ENCODE measurements at regions not wholly inside any gene's neighbourhood (a gene's known extent, or its start where the extent isn't known, plus 50 kb on each side); places are given as distances from the start of the nearest gene placed in this dataset.
"Not testable (repeated sequence)": the region's sequence is repeated elsewhere in the genome, so short reads cannot be mapped to it uniquely, and the experiment has no call there.

DNA sequence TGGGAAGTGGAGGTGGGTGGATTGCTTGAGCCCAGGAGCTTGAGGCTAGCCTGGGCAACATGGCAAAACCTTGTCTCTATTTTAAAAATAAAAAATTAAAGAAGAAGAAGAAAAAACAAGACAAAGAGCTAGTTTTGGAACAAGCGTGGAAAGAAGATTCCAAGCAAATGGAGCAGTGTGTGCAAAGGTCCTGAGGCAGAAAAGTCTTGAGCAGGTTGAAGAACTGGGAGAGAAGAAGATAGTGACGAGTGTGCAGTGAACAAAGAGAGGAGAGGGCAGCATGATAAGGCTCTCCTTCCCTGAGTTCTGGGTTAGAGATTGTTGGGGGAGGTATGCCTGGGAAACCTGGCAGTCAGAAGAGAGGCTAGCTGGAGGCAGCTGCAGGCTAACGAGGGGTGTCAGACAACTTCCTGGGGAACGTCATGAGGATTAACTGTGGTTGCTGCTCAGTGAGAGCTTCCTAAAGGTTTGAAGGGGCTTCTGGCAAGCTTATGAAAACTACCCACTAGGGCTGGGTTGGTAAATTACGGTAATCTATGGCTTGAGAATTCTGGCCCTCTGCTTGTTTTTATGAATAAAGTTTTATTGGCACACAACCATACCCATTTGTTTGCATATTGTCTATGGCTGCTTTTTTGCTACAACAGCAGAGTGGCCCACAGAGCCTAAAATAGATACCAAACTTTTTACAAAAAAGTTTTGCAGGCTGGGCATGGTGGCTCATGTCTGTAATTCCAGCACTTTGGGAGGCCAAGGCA, 128.9 kb downstream of the ZFP64 start:
- Mint-ChIP-seq H3K27me3 (ENCODE audit: low read depth) (no peaks in the 10 kb centered on the region), H3K27ac (ENCODE audit: unreplicated experiment) (no peak overlapping the region), H3K36me3 (ENCODE audit: low read depth) (peaks cover 3% of the 10 kb centered on the region), H3K4me3 (no peak overlapping the region), H3K4me1 (peaks cover 6% of the 10 kb centered on the region), H3K9me3 (peaks cover 2% of the 10 kb centered on the region)
- TF ChIP-seq, protein P1, sequence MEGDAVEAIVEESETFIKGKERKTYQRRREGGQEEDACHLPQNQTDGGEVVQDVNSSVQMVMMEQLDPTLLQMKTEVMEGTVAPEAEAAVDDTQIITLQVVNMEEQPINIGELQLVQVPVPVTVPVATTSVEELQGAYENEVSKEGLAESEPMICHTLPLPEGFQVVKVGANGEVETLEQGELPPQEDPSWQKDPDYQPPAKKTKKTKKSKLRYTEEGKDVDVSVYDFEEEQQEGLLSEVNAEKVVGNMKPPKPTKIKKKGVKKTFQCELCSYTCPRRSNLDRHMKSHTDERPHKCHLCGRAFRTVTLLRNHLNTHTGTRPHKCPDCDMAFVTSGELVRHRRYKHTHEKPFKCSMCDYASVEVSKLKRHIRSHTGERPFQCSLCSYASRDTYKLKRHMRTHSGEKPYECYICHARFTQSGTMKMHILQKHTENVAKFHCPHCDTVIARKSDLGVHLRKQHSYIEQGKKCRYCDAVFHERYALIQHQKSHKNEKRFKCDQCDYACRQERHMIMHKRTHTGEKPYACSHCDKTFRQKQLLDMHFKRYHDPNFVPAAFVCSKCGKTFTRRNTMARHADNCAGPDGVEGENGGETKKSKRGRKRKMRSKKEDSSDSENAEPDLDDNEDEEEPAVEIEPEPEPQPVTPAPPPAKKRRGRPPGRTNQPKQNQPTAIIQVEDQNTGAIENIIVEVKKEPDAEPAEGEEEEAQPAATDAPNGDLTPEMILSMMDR (conservative IDR thresholded peaks at IDR 0.05): no peak
- DNase-seq (ENCODE audit: low read depth, low spot score): no peak

DNA sequence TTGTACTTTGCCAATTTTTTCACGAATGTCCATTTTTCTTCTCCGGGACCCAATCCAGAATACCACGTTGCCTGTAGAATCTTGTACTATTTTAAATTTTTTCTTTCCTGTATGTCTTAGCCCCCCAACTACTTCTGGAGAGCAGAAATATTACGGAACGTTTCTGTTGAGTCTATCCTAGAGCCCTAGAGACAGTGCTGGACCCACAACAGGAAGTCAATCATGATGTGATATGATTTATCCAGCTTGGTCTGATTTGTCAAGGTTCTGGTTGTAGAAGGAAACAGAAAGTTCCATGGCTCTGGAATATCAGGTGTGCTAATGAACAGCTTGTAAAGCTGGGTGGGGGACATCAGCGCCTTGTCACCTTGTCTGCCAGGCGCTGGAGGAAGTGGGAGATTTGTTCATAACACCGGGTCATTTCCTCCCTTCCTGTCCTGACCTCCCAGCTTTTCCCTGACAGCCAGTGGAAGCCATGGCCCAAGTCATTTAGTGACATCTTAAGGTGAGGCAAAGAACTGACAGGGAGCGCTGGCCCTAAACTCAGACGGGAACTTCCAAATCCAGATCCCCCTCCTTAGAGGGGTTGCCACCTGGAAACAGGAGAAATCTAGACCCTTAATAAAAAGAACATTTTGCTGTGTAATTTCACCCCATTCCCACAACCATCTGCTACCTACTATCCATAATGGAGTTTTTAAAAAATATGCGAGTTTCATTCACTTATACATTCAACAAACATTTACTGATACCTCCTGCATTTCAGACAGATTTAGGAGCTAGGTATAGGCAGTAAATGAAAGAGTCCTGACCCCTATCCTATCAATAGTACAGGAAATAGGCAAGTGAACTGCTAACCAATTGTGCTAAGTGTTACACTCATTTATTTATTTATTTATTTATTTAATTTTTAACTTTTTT, 130.5 kb downstream of the ZFP64 start:
- Mint-ChIP-seq H3K4me1 (peaks cover 6% of the 10 kb centered on the region), H3K27me3 (ENCODE audit: low read depth) (no peaks in the 10 kb centered on the region), H3K27ac (ENCODE audit: unreplicated experiment) (no peak overlapping the region), H3K9me3 (peaks cover 8% of the 10 kb centered on the region), H3K36me3 (ENCODE audit: low read depth) (peaks cover 12% of the 10 kb centered on the region), H3K4me3 (no peak overlapping the region)
- TF ChIP-seq, protein P1 (conservative IDR thresholded peaks at IDR 0.05): peak; percentile 48
- DNase-seq (ENCODE audit: low read depth, low spot score): no peak

DNA sequence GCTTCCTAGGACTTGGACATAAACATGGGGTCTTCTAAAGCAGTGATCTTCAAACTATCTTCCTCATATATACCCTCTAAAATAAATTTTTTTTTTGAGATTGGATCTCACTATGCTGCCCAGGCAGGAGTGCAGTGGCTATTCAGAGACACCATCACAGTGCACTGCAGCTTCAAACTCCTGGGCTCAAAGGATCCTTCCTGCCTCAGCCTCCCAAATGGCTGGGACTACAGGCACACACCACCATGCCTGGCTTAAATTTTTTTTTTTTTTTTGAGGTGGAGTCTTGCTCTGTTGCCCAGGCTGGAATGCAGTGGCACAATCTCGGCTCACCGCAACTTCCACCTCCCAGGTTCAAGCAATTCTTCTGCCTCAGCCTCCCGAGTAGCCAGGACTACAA, 134.4 kb downstream of the ZFP64 start:
- H3K4me3 Mint-ChIP-seq; DNase-seq (ENCODE audit: low read depth, low spot score); H3K4me1 Mint-ChIP-seq; H3K27me3 Mint-ChIP-seq (ENCODE audit: low read depth); H3K27ac Mint-ChIP-seq (ENCODE audit: unreplicated experiment): not testable (repeated sequence)
- Mint-ChIP-seq H3K36me3 (ENCODE audit: low read depth) (peaks cover 15% of the 10 kb centered on the region), H3K9me3 (peaks cover 14% of the 10 kb centered on the region)

DNA sequence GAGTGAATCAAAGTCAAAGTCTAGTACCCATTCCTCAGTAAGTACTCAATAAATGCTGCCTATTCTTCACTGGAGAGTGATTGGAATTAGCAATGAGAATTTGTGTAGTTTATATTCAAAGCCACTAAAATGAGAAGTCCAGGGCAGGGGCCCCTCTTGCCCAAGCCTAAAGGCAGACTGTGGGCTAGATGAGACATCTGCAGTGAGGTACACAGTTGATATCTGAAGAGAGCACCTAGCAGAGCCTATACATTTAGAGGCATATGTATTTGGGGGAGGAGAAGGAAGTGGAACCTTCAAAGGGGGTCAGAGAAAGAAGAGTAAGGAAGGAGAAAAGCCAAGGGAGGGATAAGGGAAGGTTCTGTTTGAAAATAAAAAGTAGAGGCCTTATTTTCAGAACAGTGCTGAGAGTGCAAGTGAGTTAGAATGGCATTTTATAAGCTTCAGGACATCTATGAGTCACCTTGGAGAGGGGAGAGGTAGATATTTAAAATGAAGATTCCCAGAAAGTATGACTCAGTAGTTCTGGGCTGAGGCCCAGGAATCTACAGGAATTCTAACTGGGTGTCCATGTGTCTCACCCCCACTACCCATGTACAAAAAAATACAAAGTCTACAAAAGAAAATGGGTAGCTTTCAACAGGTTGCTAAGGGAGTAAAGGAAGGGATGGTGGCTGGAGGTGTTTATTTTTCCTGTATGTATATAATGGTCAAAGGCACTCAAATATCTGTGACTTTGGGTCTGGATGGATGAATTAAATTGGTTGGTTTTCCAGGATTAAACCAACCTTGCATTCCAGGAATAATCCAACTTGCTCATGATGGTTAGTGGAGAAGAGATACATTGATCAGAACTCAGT, 135.1 kb downstream of the ZFP64 start:
- H3K4me1 Mint-ChIP-seq: peaks cover 6% of the 10 kb centered on the region
- no peak for DNase-seq (ENCODE audit: low read depth, low spot score)
- H3K36me3 Mint-ChIP-seq (ENCODE audit: low read depth): peaks cover 15% of the 10 kb centered on the region
- no peaks in the 10 kb centered on the region for H3K27me3 Mint-ChIP-seq (ENCODE audit: low read depth)
- TF ChIP-seq, protein P1 (conservative IDR thresholded peaks at IDR 0.05): no peak
- no peak overlapping the region for H3K4me3 Mint-ChIP-seq
- no peak overlapping the region for H3K27ac Mint-ChIP-seq (ENCODE audit: unreplicated experiment)
- peaks cover 14% of the 10 kb centered on the region for H3K9me3 Mint-ChIP-seq

DNA sequence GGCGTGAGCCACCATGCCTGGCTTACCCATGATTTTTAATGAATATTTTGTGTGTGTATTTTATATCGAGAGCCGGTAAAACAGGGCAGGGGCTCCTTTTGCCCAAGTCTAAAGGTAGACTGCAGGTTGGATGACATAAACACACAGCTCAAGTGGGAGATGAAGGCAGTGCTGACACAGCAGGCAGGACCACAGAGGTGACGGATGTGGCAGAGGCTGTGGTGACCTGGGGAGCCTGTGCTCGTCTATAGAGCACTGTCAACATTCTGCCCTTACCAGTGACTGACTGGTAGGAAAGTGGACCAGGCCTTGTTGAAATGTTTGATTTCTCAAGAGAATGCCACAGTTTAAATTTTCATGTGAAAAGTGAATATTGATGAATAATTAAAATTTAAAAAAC, 137.5 kb downstream of the ZFP64 start:
- no peak for DNase-seq (ENCODE audit: low read depth, low spot score)
- Mint-ChIP-seq H3K4me1 (peaks cover 8% of the 10 kb centered on the region), H3K27ac (ENCODE audit: unreplicated experiment) (no peak overlapping the region), H3K27me3 (ENCODE audit: low read depth) (no peaks in the 10 kb centered on the region), H3K36me3 (ENCODE audit: low read depth) (peaks cover 15% of the 10 kb centered on the region), H3K4me3 (no peak overlapping the region), H3K9me3 (peaks cover 14% of the 10 kb centered on the region)
- TF ChIP-seq, protein P1 (conservative IDR thresholded peaks at IDR 0.05): no peak

Data from neural crest cell (in vitro differentiated cells).